H9 (cell line): ENCODE measurements at regions not wholly inside any gene's neighbourhood (a gene's known extent, or its start where the extent isn't known, plus 50 kb on each side); places are given as distances from the start of the nearest gene placed in this dataset.

ENCODE experiments used
- DNase-seq: peaks from one replicate; pipeline ENCODE4 v3.0.0-alpha.2; 2017
- H2AFZ ChIP-seq: one replicate; pipeline ENCODE4 v1.6.1; 2013; ENCODE audit warnings: mild to moderate bottlenecking, low read length, control low read depth, moderate library complexity
- H2AK5ac ChIP-seq: 2 replicates; pipeline ENCODE4 v1.6.1; 2013; ENCODE audit warnings: low read length, control low read depth, mixed read lengths; ENCODE audit not compliant: insufficient read length
- H2BK120ac ChIP-seq: one replicate; pipeline ENCODE4 v1.6.1; 2013; ENCODE audit warnings: low read depth, mild to moderate bottlenecking, low read length, control low read depth, inconsistent platforms; ENCODE audit not compliant: poor library complexity, severe bottlenecking
- H2BK12ac ChIP-seq: 2 replicates; pipeline ENCODE4 v1.6.1; 2013; ENCODE audit warnings: low read length, control low read depth, mixed read lengths, low read depth; ENCODE audit not compliant: insufficient read length
- H2BK15ac ChIP-seq: 2 replicates; pipeline ENCODE4 v1.6.1; 2013; ENCODE audit warnings: low read depth, low read length, control low read depth
- H2BK20ac ChIP-seq: one replicate; pipeline ENCODE4 v1.6.1; 2013; ENCODE audit warnings: low read depth, mild to moderate bottlenecking, low read length, control low read depth, inconsistent platforms; ENCODE audit not compliant: poor library complexity, severe bottlenecking
- H2BK5ac ChIP-seq: 2 replicates; pipeline ENCODE4 v1.6.1; 2013; ENCODE audit warnings: low read length, control low read depth, mixed read lengths; ENCODE audit not compliant: insufficient read length
- H3K14ac ChIP-seq: 2 replicates; pipeline ENCODE4 v1.6.1; 2013; ENCODE audit warnings: low read length, control low read depth; ENCODE audit not compliant: insufficient read depth
- H3K18ac ChIP-seq: 2 replicates; pipeline ENCODE4 v1.6.1; 2013; ENCODE audit warnings: low read depth, mild to moderate bottlenecking, mixed read lengths, low read length, control low read depth; ENCODE audit not compliant: insufficient read length
- H3K23ac ChIP-seq: 2 replicates; pipeline ENCODE4 v1.6.1; 2013; ENCODE audit warnings: low read length, control low read depth, mixed read lengths, low read depth; ENCODE audit not compliant: insufficient read length
- H3K23me2 ChIP-seq: 2 replicates; pipeline ENCODE4 v1.6.1; 2013; ENCODE audit warnings: low read depth, mild to moderate bottlenecking, mixed read lengths, low read length, control low read depth; ENCODE audit not compliant: insufficient read length, poor library complexity, severe bottlenecking
- H3K27ac ChIP-seq: 2 replicates; pipeline ENCODE4 v1.5.1; 2013; ENCODE audit warnings: low read length, control low read depth, mixed read lengths, low read depth; ENCODE audit not compliant: insufficient read length
- H3K27me3 ChIP-seq: 2 replicates; pipeline ENCODE4 v1.6.1; 2013; ENCODE audit warnings: low read length, control low read depth, inconsistent platforms; ENCODE audit not compliant: insufficient read depth
- H3K4ac ChIP-seq: 2 replicates; pipeline ENCODE4 v1.6.1; 2013; ENCODE audit warnings: low read depth, mild to moderate bottlenecking, control low read depth, inconsistent platforms, low read length, moderate library complexity
- H3K4me1 ChIP-seq: 2 replicates; pipeline ENCODE4 v1.6.1; 2013; ENCODE audit warnings: low read length, control low read depth, inconsistent platforms; ENCODE audit not compliant: insufficient read depth
- H3K4me2 ChIP-seq: 2 replicates; pipeline ENCODE4 v1.6.1; 2013; ENCODE audit warnings: low read length, control low read depth, mixed read lengths; ENCODE audit not compliant: insufficient read length, insufficient read depth
- H3K56ac ChIP-seq: 2 replicates; pipeline ENCODE4 v1.6.1; 2013; ENCODE audit warnings: low read depth, mild to moderate bottlenecking, mixed read lengths, low read length, control low read depth; ENCODE audit not compliant: insufficient read length
- H3K79me1 ChIP-seq: 2 replicates; pipeline ENCODE4 v1.6.1; 2013; ENCODE audit warnings: low read depth, mild to moderate bottlenecking, moderate library complexity, low read length, control low read depth, inconsistent platforms; ENCODE audit not compliant: insufficient read depth, poor library complexity, severe bottlenecking
- H3K79me2 ChIP-seq: 2 replicates; pipeline ENCODE4 v1.6.1; 2013; ENCODE audit warnings: low read length, control low read depth, inconsistent platforms; ENCODE audit not compliant: insufficient read depth
- H3K9ac ChIP-seq: 2 replicates; pipeline ENCODE4 v1.6.1; 2013; ENCODE audit warnings: low read length, control low read depth, mixed read lengths; ENCODE audit not compliant: insufficient read length; ENCODE audit errors: extremely low read depth
- H3K9me3 ChIP-seq: one replicate; pipeline ENCODE4 v1.6.1; 2013; ENCODE audit warnings: low read depth, low read length, inconsistent platforms; ENCODE audit not compliant: control insufficient read depth
- H3T11ph ChIP-seq: one replicate; pipeline ENCODE4 v1.6.1; 2013; ENCODE audit warnings: mild to moderate bottlenecking, low read length, control low read depth, inconsistent platforms
- H4K20me1 ChIP-seq: one replicate; pipeline ENCODE4 v1.6.1; 2013; ENCODE audit not compliant: control insufficient read depth, insufficient read length, insufficient read depth
- H4K5ac ChIP-seq: 2 replicates; pipeline ENCODE4 v1.6.1; 2013; ENCODE audit warnings: low read depth, mild to moderate bottlenecking, mixed read lengths, low read length, control low read depth; ENCODE audit not compliant: insufficient read length
- H4K8ac ChIP-seq: replicated peaks from 2 replicates; pipeline ENCODE4 v1.6.1; 2013; ENCODE audit warnings: low read length, control low read depth, mixed read lengths, low read depth; ENCODE audit not compliant: insufficient read length
- H4K91ac ChIP-seq: 2 replicates; pipeline ENCODE4 v1.6.1; 2013; ENCODE audit warnings: low read depth, mild to moderate bottlenecking, moderate library complexity, mixed read lengths, low read length, control low read depth; ENCODE audit not compliant: insufficient read length
- H3K27ac Mint-ChIP-seq, 3 experiments: 2 replicates in 2 of 3; 3 replicates in 1 of 3; pipeline ENCODE4 v1.8.0; 2020 to 2021; ENCODE audit warnings: mixed read lengths in 3 of 3, mild to moderate bottlenecking in 1 of 3, moderate library complexity in 1 of 3
- H3K27me3 Mint-ChIP-seq: 2 replicates; pipeline ENCODE4 v1.8.0; 2021; ENCODE audit warnings: low read depth, mild to moderate bottlenecking, moderate library complexity, mixed read lengths
- H3K36me3 Mint-ChIP-seq, 3 experiments: 2 replicates in 2 of 3; 3 replicates in 1 of 3; pipeline ENCODE4 v1.8.0; 2020 to 2021; ENCODE audit warnings: low read depth in 3 of 3, mixed read lengths in 3 of 3; ENCODE audit not compliant: insufficient read depth in 1 of 3
- H3K4me1 Mint-ChIP-seq, 2 experiments: 2 replicates each; pipeline ENCODE4 v1.8.0; 2020; ENCODE audit warnings: mixed read lengths in 2 of 2
- H3K4me3 Mint-ChIP-seq, 2 experiments: 2 replicates in 1 of 2; 3 replicates in 1 of 2; pipeline ENCODE4 v1.8.0; 2020 to 2021; ENCODE audit warnings: mild to moderate bottlenecking in 2 of 2, mixed read lengths in 2 of 2, moderate library complexity in 1 of 2
- H3K9me3 Mint-ChIP-seq, 2 experiments: 2 replicates in 1 of 2; 3 replicates in 1 of 2; pipeline ENCODE4 v1.8.0; 2020; ENCODE audit warnings: mild to moderate bottlenecking in 2 of 2, mixed read lengths in 2 of 2, moderate library complexity in 1 of 2
- CTCF ChIP-seq: fragments of 200-600 bp; sonication (generic); conservative IDR thresholded peaks from 3 replicates; pipeline ENCODE4 v1.8.0; 2021; ENCODE audit warnings: antibody characterized with exemption, mild to moderate bottlenecking
- WGBS: extraction: QIAGEN DNeasy Blood & Tissue Kit; methylation state at CpG from one replicate; pipeline ENCODE4 v1.1.7; 2013; ENCODE audit warnings: missing lambda C conversion rate, low lambda C conversion rate, mixed read lengths; ENCODE audit not compliant: insufficient read length; ENCODE audit errors: extremely low coverage; 5-methylcytosine and 5-hydroxymethylcytosine counted together

DNA sequence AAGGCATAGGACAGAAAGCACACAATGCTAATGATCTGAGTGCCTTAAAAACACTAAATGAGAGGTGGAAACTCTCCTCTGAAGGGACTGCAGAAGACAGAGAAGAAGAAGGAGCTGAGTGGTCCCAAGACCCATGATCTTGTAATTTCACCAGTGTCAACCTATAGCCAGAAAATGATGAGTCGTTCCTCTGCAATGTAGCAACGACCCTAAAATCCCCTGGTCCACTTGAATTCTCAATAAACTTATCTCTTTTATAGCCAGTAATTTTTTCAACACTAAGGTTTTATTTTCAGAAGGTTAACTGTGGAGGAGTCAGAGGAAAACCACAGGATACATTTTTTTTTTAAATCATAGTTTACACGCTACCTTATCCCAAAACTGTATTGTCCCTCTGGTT, 490.6 kb upstream of the MARCKS start:
- Histone ChIP-seq H2BK15ac (no peak overlapping the region), H2AFZ (no peak overlapping the region), H2BK5ac (no peak overlapping the region), H3K18ac (no peak overlapping the region), H4K8ac (no peak overlapping the region), H3K27me3 (no peaks in the 10 kb centered on the region), H3K4ac (no peak overlapping the region), H4K91ac (no peak overlapping the region), H2BK20ac (no peak overlapping the region), H3K56ac (no peak overlapping the region), H2BK120ac (no peak overlapping the region), H2AK5ac (no peak overlapping the region), H3K79me2 (no peaks in the 10 kb centered on the region), H3K23me2 (no peaks in the 10 kb centered on the region), H3K4me1 (peaks cover 2% of the 10 kb centered on the region; the same call in 1 of the 2 replicates), H3K79me1 (no peaks in the 10 kb centered on the region), H3K9me3 (no peaks in the 10 kb centered on the region), H3K4me2 (no peak overlapping the region), H3K27ac (no peak overlapping the region), H3K23ac (no peak overlapping the region), H3K14ac (no peak overlapping the region), H4K5ac (no peak overlapping the region), H2BK12ac (no peak overlapping the region), H3K9ac (no peak overlapping the region), H3T11ph (no peak overlapping the region), H4K20me1 (no peaks in the 10 kb centered on the region)
- H3K27ac Mint-ChIP-seq: no peak overlapping the region
- no peak overlapping the region for H3K4me3 Mint-ChIP-seq
- no peaks in the 10 kb centered on the region for H3K9me3 Mint-ChIP-seq
- peaks cover 18 to 21% of the 10 kb centered on the region in 2 experiments for H3K4me1 Mint-ChIP-seq
- no peak for TF ChIP-seq CTCF
- no CpG with 5 or more reads among the region's 3 CpGs for WGBS
- no peak for DNase-seq
- H3K27me3 Mint-ChIP-seq: no peaks in the 10 kb centered on the region
- no peaks in the 10 kb centered on the region for H3K36me3 Mint-ChIP-seq
